HG02678 (cell line): ENCODE measurements at regions not wholly inside any gene's neighbourhood (a gene's known extent, or its start where the extent isn't known, plus 50 kb on each side); places are given as distances from the start of the nearest gene placed in this dataset.

Experiments used
- ATAC-seq: cut with Tn5 transposase; IDR thresholded peaks from one replicate; pipeline ENCODE4 v1.9.1; 2021; ENCODE audit warnings: mild to moderate bottlenecking, moderate library complexity; ENCODE audit not compliant: unreplicated experiment

DNA sequence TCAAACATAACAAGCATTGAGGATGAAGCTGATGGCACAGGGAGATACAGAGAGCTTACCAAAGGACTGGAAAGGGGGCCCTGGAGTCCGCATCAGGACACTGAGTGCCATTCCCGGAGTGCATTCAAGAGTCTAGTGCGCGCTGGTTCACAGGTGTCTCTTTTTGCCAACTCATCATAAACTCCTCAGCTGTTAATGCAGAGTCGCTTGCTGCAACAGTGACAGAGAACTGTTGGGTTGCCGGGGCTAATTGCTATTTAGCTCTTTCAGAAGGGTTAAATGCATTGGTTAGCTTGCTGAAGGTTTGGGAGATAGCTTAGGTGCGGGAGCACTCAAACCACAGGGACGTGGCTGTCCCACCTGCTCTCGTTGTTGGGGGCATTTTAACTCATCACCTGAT lies 1091.6 kb upstream of the EEF2KMT start:
- no peak for ATAC-seq

DNA sequence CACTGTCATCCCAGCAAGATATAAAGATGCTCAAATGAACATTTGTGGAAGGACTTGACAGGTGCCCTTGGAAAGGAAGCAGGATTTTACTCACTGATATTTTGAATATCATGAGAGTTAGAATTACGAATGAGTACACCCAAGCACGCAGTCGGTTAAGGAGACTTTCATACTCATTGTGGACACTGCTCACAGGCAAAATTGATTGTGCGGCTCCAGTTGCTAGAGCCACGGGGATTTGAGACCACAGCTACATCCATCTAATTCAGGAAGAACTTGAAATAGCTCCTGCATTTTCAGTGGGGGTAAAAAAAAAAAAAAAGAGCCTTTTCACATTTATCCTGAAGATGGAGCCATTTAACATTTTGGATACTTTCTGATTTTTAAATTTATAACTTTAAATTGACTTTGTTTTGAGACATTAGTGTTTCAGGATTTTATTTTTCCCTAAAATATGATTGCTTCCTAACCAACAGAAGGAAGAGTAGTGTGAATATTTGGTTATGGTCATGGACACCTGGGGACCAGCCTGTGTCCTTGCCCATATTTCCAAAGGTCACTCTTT lies 1080.1 kb upstream of the EEF2KMT start:
- ATAC-seq: no peak

DNA sequence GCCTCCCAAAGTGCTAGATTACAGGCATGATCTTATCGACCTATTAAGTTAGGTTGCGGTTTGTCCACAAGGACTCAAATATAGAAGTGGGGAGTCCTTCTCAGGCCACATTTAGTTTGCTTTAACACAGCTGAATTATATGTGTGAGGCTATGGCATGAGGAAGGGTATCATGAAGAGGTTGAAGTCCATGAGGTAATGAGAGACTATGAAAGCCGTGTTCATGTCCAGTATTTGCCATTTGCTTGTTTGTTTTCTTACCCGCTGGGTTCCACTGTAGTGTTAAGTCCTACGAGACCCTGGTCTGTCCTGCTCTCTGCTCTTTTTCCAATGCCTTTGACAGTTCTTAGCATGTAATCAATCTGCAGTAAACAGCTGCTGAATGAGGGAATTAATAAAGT lies 1072.4 kb upstream of the EEF2KMT start:
- ATAC-seq: no peak

DNA sequence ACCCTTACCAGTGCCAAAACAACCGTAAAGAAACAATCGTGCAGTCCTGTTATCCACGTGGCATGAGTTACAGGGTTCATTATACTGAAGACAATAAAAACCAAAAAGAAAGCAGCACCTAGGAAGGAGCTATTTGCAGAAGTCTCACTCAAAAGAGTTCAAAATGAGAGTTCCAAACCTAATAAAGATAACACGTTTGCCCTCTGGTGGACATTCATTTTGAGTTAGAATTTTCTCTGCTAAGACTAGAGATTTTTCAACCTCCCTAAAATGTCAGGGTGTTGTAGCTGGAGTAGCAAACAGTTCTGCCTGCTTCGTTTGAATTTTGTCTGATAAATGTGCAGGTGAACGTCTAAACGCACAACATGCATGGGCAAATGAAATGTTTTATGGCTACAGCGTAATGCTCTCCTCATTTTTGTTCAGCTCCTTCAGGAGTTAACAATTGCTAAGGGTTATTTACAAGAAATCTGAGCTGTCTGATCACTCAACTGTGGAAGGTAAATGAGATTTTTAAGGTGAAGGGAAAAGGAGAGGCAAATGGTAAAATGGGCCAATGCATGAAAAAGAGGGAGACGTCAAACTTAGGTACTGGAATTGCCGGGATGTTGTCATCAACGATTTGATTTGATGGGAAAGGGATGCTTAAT lies 1067.9 kb upstream of the EEF2KMT start:
- ATAC-seq: no peak

DNA sequence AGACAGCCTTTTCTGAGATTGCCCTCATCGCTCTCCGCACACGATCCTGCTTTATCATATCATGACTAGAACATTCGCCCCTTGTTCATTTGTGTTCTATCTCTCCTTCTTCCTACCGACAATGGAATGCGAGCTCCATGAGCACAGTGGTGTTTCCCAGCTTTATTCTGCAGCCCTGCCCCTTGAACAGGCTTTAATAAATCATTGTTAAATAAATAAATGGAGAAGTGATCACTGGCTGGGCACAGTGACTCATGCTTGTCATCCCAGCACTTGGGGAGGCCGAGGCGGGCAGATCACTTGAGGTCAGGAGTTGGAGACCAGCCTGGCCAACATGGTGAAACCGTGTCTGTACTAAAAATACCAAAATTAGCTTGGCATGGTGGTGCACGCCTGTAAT lies 1063.3 kb upstream of the EEF2KMT start:
- ATAC-seq: no peak

DNA sequence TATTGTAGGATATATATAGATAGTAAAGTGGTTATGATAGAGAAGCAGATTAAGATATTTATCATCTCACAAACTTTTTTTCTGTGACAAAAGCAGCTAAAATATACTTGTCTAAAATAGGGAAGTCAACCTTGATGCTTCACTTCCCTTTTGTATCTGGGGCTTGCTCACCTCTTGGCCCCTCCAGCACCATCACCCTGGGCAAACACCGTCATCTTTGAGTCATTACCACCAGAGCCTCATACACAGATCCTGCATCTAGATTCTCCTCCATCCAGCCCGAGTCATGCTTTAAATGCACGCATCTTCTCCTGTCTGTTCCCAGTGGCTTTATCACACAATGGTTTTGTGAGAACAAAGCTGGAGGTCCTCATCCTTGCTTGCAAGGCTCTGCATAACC lies 1062.7 kb upstream of the EEF2KMT start:
- ATAC-seq: no peak

DNA sequence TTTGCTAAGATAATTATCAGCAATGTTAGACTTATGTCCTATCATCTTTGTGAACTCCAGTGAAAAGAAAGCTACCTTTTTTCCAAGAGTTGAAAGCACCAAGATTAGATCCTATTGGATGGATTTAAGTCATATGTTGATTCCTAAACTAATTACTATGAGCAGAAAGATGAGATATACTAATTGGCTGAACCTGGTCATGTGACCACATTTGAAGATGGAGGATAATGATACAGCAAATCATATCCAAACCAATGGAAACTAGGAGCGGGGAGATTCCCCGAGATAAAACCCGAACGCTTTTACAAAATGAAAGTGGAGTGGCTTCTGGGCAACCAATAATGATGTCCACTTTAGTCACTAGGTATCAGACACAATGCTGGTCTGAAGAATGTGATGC lies 1060.2 kb upstream of the EEF2KMT start:
- ATAC-seq: no peak

DNA sequence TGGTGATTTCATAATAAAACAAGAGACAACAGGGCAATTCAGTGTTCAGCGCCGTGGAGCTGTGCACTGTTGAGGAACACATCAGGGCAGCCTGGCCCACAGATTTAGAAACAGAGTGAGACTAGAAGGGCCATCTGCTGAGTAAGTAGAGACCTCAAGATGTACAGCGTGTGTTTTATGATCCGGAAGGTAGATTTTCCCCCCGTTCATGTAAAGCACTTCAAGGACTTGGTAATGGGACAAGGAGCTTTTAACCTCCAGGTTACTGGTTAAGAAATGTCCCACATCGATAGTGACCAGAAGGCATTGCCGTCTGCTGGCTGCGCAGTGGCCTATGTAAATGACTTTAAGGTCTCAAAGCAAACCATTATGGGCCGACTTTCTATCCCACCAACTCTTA lies 1057.7 kb upstream of the EEF2KMT start:
- no peak for ATAC-seq

DNA sequence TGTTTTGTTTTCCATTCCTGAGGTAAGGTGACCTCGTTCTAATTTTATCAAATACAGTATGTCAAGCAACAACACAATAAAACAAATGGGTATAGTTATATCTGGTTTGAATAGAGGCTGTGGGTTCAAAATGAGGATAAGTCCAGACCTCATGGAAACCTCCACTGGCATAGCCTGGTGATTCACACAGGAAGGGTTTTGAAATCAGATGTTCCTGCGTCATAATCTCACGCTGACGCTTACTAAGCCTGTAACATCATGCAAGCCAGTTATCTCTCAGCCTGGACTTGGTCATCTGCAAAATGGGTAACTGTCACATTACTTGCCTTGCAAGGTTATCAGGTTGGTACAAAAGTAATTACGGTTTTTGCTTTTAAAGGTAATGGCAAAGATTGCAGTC lies 1056.3 kb upstream of the EEF2KMT start:
- ATAC-seq: no peak

DNA sequence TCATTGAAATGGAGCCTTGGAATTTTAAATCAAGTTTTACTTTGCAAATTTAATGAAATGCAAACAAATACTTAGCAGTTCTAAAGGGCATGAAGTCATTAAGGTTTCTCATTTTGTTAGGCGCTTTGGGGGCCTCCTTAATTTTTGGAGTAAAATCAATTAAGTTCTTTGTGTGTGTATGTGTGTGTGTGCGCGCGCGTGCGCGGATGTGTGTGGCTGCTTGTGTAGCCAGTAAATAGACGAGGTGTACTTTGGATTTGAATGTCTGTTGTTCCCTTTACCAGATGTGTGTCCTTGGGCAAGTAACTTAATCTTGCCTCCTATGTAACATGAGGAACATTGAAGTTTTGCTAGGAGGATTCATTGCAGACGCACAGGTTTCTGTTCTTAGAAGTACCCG lies 1051.4 kb upstream of the EEF2KMT start:
- ATAC-seq: no peak

DNA sequence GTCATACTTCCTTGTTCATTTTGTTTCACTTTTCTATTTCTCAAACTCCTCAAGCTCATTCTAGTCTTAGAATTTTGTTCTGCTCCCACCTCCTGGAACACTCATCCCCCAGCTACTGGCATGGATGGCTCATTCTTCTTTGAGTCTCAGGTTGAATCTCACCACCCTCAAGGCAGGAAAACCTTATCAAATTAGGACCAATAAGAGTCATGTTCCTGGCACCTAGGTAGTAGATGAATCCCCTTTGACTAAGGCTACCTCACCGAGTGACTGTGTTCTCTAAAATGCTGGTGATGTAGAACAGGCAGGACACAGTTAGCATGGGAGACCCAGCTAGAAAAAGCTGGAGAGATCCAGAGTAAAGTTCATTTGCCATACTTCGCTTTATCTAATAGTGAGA lies 1050.8 kb upstream of the EEF2KMT start:
- no peak for ATAC-seq

DNA sequence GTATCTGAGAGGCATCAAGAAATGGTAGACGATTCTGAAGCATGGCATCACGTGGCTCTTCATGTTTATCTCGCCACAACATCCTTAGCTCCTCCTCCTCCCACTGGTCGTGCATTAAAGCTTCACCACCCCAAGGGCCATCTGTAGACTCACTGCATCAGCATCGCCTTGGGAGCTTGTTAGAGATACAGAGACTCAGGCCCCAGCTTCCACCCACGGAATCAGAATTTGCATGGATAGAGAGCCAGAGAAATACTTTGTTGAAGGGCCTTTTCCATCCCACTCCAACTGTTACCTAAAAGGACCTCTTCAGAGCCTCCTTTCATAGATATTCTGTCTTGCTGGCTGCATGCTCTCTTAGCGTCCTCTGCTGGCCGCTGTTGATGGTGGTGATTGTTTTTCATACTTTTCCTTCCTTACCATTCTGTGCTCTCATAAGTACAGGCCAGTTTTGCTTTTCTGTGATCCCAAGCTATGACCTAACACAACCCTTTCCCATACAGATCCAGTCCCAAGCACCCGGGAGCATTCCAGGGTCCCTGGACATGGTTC lies 1049.4 kb upstream of the EEF2KMT start:
- no peak for ATAC-seq

DNA sequence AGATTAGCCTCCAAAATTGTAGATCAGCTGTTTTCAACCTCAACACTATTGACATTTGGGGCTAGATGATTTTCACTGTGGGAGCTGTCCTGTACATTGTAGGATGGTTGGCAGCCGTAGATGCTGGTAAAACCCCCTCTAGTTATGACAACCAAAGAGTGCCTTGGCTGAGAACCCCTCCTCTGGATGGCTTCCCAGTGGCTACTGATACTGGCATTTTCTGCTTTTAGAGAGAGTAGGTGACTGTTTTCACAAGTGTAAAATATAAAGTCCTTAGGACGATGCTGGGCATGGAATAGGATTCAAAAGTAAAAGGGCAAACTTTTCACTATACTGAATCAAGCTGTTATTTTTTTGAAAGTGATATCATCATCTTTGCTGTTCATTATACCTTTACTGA lies 1048.8 kb upstream of the EEF2KMT start:
- no peak for ATAC-seq

DNA sequence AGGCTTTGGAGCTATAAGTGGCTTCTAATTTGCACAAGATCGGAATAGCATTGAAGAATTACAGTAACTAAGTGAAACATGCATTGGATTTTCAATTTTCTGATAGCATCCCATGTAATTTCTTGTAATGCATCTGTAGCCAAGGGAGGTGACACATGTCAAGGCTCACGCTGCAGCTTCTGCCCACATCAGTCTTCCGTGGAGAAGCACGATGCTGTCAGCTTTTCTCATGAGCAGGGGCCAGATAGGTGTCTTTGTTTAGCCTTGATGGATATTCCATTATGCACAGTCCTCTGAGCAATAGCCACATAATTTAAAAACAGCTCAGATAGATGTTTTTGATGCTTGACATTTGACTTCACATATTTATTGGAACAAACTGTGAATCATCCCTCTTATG lies 1046.9 kb upstream of the EEF2KMT start:
- ATAC-seq: no peak

DNA sequence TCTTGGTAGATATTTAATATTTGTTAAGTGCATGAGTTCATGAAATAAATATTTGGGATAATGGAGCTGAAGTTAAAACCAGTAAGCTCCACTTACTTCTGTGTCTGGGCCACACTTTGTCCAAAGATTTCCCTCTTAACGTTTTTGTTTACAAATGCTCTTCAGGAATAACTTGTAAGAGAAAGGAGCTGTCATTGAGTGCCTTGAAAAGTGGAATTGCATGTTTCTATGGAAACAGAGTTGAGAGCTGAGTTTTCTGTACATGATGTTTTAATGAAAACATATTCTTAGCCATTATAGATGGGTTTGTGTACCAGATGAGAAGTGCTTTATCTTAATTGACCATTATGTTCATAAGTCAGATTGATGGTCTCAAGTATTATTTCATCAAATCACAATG lies 1045.4 kb upstream of the EEF2KMT start:
- ATAC-seq: no peak

DNA sequence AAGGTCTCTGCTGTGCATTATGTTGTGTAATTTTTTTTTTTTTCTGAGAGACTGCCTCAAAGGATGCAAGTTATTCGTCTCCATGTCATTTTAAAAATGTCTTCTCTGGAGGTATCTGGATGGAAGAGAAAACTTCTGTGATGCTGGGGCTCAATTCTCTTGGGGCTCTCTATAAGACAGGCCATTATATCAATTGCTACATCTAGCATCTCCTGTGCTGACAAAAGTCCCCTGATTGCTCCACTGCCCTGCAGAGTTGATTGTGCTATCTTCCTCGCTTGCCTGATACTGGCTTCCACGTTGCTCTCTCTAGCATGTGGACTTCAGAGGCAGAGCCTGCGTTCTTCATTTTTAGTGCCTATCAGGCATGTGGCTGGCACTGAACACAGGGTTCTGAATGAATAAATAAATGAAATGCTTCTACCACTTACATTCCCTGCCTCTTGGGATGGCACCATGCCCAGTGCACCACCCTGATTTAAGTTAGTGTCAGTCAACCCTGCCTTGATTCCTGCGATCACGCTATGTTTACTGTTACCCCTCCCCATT lies 1035.5 kb upstream of the EEF2KMT start:
- no peak for ATAC-seq

DNA sequence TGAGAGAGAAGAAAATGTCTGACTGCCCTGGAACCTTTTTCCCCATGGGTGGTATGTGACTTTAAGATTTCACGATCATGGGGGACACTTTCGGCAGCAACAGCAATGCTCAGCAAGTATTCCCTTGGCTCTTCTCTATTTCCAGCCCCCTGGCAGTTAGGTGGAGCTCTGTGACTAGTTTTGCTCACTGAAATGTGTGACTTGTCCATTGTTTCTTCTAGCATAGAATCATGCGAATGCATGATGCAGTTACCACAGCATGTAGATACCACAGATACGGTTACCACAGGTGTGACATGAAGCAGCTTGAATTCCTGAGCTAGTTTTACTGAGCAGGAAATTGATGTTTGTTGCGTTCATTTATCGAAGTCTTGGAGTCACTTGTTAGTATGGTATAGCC lies 1034.5 kb upstream of the EEF2KMT start:
- ATAC-seq: no peak

DNA sequence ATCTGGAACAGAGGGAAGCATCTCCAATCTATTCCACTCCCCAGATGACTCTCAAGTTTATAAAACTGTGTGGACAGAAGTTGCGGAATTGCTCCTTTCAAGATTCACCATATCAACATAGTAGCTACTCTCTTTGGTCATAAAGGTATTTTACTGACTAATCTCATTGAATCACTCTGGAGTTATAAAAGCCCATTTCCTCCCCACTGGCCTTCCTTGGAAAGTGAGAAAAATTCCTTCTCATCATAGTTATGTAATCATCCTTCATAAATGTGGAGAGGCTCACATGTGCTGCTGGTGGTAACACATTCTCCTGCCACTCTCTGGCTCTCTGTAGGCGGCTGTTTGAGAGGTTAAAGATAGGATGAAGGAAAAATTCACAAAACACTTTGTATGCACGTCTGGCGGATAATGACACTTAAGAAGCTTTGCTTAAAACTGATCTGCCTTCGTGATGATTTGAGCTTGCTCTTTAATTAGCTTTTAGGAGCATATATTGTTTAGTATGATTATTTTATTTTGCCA lies 1034.0 kb upstream of the EEF2KMT start:
- no peak for ATAC-seq

DNA sequence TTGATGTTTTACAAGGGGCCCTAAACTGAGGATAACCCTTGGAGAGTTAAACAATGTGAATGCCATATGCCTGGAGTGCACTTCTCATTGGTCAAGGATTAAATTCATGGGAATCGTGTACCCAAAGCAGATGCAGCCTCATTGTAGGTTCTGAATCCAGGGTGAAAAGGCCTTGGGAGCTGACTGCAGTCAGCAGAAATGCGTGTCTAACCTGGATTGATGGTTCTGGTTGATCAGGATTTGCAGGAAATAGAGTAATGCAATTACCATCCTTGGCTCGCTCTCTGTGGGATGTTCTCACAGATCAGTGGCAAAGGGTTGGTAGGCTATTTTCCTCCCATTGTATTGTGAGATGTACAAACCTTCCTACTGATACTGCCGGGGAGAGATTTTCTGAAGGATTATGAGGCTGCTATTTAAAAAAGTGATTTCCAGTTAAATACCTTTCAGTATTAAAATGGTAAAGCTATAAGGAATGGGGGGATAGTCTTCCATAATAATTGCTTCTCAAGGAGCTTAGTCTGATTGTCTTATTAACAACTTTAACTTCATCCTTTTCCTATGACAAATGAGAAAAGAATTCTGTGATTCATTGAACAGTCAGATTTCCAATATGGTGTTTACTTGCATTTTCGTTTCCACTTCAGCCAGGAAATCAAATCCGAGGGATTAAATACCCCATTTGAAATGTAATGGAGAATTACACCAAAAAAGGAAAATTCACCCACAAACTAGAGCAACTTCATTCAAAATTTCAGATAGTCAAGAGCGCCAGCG lies 1028.1 kb upstream of the EEF2KMT start:
- ATAC-seq: no peak

DNA sequence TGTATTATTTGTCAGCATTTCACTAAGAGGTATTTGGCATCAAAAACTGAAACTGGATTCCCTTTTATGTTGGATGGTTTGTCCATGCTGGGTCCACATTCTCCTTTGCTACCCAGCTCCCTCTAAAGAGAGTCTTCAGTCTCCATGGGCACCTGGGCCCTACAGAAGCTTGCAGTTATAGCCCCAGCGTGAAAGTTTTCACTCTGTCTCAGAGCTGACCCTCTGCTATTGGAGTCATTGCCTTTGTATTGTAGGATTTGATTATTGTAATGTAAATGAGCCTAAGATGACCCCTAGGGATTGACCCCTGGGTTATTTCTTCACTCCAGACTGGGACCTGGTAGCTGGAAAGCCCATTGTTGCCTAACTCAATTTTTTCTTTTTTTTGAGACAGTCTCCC lies 1026.5 kb upstream of the EEF2KMT start:
- ATAC-seq: no peak

DNA sequence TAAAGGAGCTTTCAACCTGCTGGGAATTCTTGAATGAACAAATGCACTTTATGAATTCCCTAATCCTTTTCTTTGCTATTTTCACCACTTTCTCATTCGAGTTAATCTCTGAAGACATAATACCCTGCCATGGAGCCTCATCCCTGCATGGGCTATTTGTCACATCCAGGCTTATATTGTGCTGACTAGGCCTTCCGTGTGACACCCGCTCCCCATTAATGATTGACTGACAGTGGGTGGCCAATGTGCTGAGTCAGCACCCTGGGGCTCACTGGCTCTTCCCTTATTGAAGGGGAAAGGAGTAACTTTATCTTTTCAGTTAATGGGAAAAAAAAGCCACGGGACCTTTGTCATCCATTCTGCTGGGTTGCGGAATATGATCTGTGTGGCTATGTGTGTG lies 1024.8 kb upstream of the EEF2KMT start:
- no peak for ATAC-seq

DNA sequence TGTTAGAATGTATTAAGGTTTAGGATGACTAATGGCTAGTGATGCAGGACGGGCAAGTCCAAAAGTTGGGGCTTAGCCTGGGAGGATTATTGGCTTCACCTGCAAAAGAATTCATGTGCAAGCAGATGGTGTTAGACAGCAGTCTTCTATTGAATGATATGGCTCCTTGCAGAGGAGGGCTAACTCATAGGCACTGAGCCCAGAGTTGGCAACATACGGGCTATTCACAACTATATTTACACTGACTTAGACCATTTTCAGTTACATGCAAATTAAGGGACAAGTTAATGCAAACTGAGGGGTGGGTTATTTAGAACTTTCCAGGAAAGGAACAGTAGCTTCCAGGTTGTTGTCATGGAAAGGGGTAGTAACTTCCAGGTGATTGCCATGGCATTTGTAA lies 1017.1 kb upstream of the EEF2KMT start:
- no peak for ATAC-seq
